ENCODE measurements at regions not wholly inside any gene's neighbourhood (a gene's known extent, or its start where the extent isn't known, plus 50 kb on each side); places are given as distances from the start of the nearest gene placed in this dataset.

GRCh38 chr3:84742915-84743425 lies 215.8 kb upstream of the CADM2 start:
- no peak for TF ChIP-seq CTCF (IDR thresholded peaks at IDR 0.05; ENCODE audit: control extremely low read depth, extremely low read depth)

GRCh38 chr3:84744130-84744529 lies 214.7 kb upstream of the CADM2 start:
- no peak for TF ChIP-seq CTCF (IDR thresholded peaks at IDR 0.05; ENCODE audit: control extremely low read depth, extremely low read depth)
- H3K36me3 ChIP-seq (ENCODE audit: control insufficient read depth in 4 of 4, insufficient read depth in 4 of 4, low read length in 4 of 4), result no peaks in the 10 kb centered on the region
- ATAC-seq (ENCODE audit: insufficient read depth, low FRiP score), result no peak
- no peak overlapping the region for H3K4me3 ChIP-seq
- H3K27me3 ChIP-seq (ENCODE audit: control insufficient read depth in 3 of 3, insufficient read depth in 3 of 3, low read length in 2 of 3), result no peaks in the 10 kb centered on the region
- DNase-seq, result no peak
- H3K9me3 ChIP-seq (ENCODE audit: control insufficient read depth in 4 of 4, insufficient read depth in 3 of 4, low read length in 3 of 4), result peaks cover 0 to 2% (median 0%) of the 10 kb centered on the region in 4 donors
- H3K9ac ChIP-seq (ENCODE audit: insufficient read depth in 1 of 2, low read length in 2 of 2), result no peak overlapping the region
- no peaks in the 10 kb centered on the region for H3K4me1 ChIP-seq (ENCODE audit: control insufficient read depth in 5 of 5, insufficient read depth in 5 of 5, low read length in 5 of 5)
- WGBS, 2 donors, result 86 to 94% methylated on average over 1 of the region's 1 CpG
- no peak overlapping the region for H3K27ac ChIP-seq (ENCODE audit: low read depth in 1 of 2, low read length in 1 of 2)

More at GRCh38 chr3:84742915-84743425, 215.8 kb upstream of the CADM2 start:
- H3K9ac ChIP-seq (ENCODE audit: insufficient read depth in 1 of 2, low read length in 2 of 2), result no peak overlapping the region
- H3K4me1 ChIP-seq (ENCODE audit: control insufficient read depth in 5 of 5, insufficient read depth in 5 of 5, low read length in 5 of 5), result no peaks in the 10 kb centered on the region
- peaks cover 0 to 2% (median 0%) of the 10 kb centered on the region in 4 donors for H3K9me3 ChIP-seq (ENCODE audit: control insufficient read depth in 4 of 4, insufficient read depth in 3 of 4, low read length in 3 of 4)
- DNase-seq (no peak), ATAC-seq (ENCODE audit: insufficient read depth, low FRiP score) (no peak)
- whole genome bisulfite sequencing, 2 donors, result 54 to 63% methylated on average over 2 of the region's 2 CpGs
- no peak overlapping the region for H3K27ac ChIP-seq (ENCODE audit: low read depth in 1 of 2, low read length in 1 of 2)
- H3K4me3 ChIP-seq, result no peak overlapping the region
- no peaks in the 10 kb centered on the region for H3K27me3 ChIP-seq (ENCODE audit: control insufficient read depth in 3 of 3, insufficient read depth in 3 of 3, low read length in 2 of 3)
- no peaks in the 10 kb centered on the region for H3K36me3 ChIP-seq (ENCODE audit: control insufficient read depth in 4 of 4, insufficient read depth in 4 of 4, low read length in 4 of 4)

- Histone ChIP-seq H3K4me3 (no peak overlapping the region), H3K27me3 (ENCODE audit: control insufficient read depth in 3 of 3, insufficient read depth in 3 of 3, low read length in 2 of 3) (no peaks in the 10 kb centered on the region), H3K9ac (ENCODE audit: insufficient read depth in 1 of 2, low read length in 2 of 2) (no peak overlapping the region), H3K36me3 (ENCODE audit: control insufficient read depth in 4 of 4, insufficient read depth in 4 of 4, low read length in 4 of 4) (no peaks in the 10 kb centered on the region), H3K9me3 (ENCODE audit: control insufficient read depth in 4 of 4, insufficient read depth in 3 of 4, low read length in 3 of 4) (peaks cover 0 to 11% (median under 1%) of the 10 kb centered on the region in 4 donors), H3K27ac (ENCODE audit: low read depth in 1 of 2, low read length in 1 of 2) (no peak overlapping the region), H3K4me1 (ENCODE audit: control insufficient read depth in 5 of 5, insufficient read depth in 5 of 5, low read length in 5 of 5) (no peaks in the 10 kb centered on the region)
- no peak for TF ChIP-seq CTCF (IDR thresholded peaks at IDR 0.05; ENCODE audit: control extremely low read depth, extremely low read depth)
- 89 to 91% methylated on average over 13 of the region's 13 CpGs for WGBS, 2 donors
- ATAC-seq (ENCODE audit: insufficient read depth, low FRiP score), result no peak
- no peak for DNase-seq
Measured at GRCh38 chr3:84755860-84756259, 202.9 kb upstream of the CADM2 start.

- no peak for TF ChIP-seq CTCF (IDR thresholded peaks at IDR 0.05; ENCODE audit: control extremely low read depth, extremely low read depth)
- no peak overlapping the region for H3K9ac ChIP-seq (ENCODE audit: insufficient read depth in 1 of 2, low read length in 2 of 2)
- no peaks in the 10 kb centered on the region for H3K4me1 ChIP-seq (ENCODE audit: control insufficient read depth in 5 of 5, insufficient read depth in 5 of 5, low read length in 5 of 5)
- 80 to 86% methylated on average over 4 of the region's 4 CpGs for WGBS, 2 donors
- ATAC-seq (ENCODE audit: insufficient read depth, low FRiP score) (no peak), DNase-seq (no peak)
- no peaks in the 10 kb centered on the region for H3K27me3 ChIP-seq (ENCODE audit: control insufficient read depth in 3 of 3, insufficient read depth in 3 of 3, low read length in 2 of 3)
- no peaks in the 10 kb centered on the region for H3K36me3 ChIP-seq (ENCODE audit: control insufficient read depth in 4 of 4, insufficient read depth in 4 of 4, low read length in 4 of 4)
- no peak overlapping the region for H3K27ac ChIP-seq (ENCODE audit: low read depth in 1 of 2, low read length in 1 of 2)
- H3K9me3 ChIP-seq (ENCODE audit: control insufficient read depth in 4 of 4, insufficient read depth in 3 of 4, low read length in 3 of 4), result peaks cover 0 to 11% (median 0%) of the 10 kb centered on the region in 4 donors
- no peak overlapping the region for H3K4me3 ChIP-seq
Measured at GRCh38 chr3:84759361-84759760, 199.4 kb upstream of the CADM2 start.

All from lung (tissue), 11 donors.